Body of pancreas (tissue), 4 donors: ENCODE measurements at regions not wholly inside any gene's neighbourhood (a gene's known extent, or its start where the extent isn't known, plus 50 kb on each side); places are given as distances from the start of the nearest gene placed in this dataset.

Experiments used
- POLR2A ChIP-seq, 3 donors: fragments of 450-650 bp; IDR thresholded peaks; one replicate each; pipeline ENCODE4 v1.6.1; 2016; ENCODE audit warnings: antibody characterized with exemption in 3 of 3, mild to moderate bottlenecking in 2 of 3
- TF ChIP-seq, protein P1 (sequence below), 7 experiments: fragments of 450-650 bp in 4 of 7; fragments of 200-600 bp in 3 of 7; sonication (generic) in 3 of 7; IDR thresholded peaks; one replicate each; pipeline ENCODE4 v1.5.1; 2016 to 2019; ENCODE audit warnings: antibody characterized with exemption in 7 of 7

DNA sequence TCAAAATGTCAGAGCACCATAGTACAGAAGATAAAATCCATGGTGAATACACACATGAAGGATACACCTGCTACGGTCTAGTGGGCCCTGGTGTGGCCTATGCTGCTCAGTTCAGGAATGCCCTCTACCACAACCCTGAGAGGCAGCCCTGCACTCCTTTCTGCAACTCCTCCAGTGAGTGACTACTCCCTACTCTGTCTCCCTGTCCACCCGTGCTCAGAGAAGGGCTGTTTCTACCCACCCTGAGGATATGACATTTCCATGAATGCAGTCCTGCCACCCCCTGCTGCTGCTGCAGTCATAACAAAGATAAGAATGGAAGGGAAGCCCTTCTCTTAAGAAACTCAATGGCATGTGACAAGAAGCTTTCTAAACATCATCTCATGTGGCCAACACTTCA is 137.0 kb downstream of the EN1 start:
- TF ChIP-seq, protein P1, sequence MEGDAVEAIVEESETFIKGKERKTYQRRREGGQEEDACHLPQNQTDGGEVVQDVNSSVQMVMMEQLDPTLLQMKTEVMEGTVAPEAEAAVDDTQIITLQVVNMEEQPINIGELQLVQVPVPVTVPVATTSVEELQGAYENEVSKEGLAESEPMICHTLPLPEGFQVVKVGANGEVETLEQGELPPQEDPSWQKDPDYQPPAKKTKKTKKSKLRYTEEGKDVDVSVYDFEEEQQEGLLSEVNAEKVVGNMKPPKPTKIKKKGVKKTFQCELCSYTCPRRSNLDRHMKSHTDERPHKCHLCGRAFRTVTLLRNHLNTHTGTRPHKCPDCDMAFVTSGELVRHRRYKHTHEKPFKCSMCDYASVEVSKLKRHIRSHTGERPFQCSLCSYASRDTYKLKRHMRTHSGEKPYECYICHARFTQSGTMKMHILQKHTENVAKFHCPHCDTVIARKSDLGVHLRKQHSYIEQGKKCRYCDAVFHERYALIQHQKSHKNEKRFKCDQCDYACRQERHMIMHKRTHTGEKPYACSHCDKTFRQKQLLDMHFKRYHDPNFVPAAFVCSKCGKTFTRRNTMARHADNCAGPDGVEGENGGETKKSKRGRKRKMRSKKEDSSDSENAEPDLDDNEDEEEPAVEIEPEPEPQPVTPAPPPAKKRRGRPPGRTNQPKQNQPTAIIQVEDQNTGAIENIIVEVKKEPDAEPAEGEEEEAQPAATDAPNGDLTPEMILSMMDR (IDR thresholded peaks at IDR 0.05) = no peak
- TF ChIP-seq POLR2A (IDR thresholded peaks at IDR 0.05) = no peak
